HCT116 (cell line): ENCODE measurements at regions not wholly inside any gene's neighbourhood (a gene's known extent, or its start where the extent isn't known, plus 50 kb on each side); places are given as distances from the start of the nearest gene placed in this dataset.

Experiments
- ATAC-seq: fragments of 200-7000 bp; cut with Tn5 transposase; 2 replicates; pipeline ENCODE4 v1.9.1; 2020; ENCODE audit warnings: mild to moderate bottlenecking, moderate library complexity
- BruUV-seq: library from RNA; stranded (reverse); fragments of 400-500 nt; replicated peaks from 2 replicates; lab custom pipeline; 2021; lab: Mats Ljungman, UMichigan
- CTCF ChIA-PET: fragments of 300-600 bp; sonication (Branson Sonifier 250); formaldehyde crosslinking; loops from one replicate; lab custom pipeline; 2021; ENCODE audit warnings: antibody characterized with exemption; lab: Charles Lee
- POLR2A ChIA-PET: fragments of 300-600, 350-600 bp; sonication (Branson Sonifier 250); formaldehyde crosslinking; loops from one replicate; lab custom pipeline; 2021; ENCODE audit warnings: antibody characterized with exemption; lab: Charles Lee
- RAD21 ChIA-PET, 2 experiments: fragments of 300-600 bp; sonication (Branson Sonifier 250); formaldehyde crosslinking; loops; one replicate each; lab custom pipeline; 2023; ENCODE audit warnings: low total read pairs in 2 of 2; ENCODE audit not compliant: uncharacterized antibody in 2 of 2, unreplicated experiment in 2 of 2, low non-redundant PET in 1 of 2; lab: Charles Lee
- DNase-seq: peaks from one replicate; pipeline ENCODE4 v3.0.0-alpha.2; 2010; ENCODE audit warnings: low read depth, low spot score
- H2AFZ ChIP-seq: fragments of 200-600 bp; shearing (Covaris generic), sonication (generic); 2 replicates; pipeline ENCODE4 v1.6.1; 2017; ENCODE audit warnings: low read depth, mixed run types, mixed read lengths, antibody characterized with exemption, low read length; ENCODE audit not compliant: poor library complexity, severe bottlenecking
- H3K27ac ChIP-seq: 2 replicates; pipeline ENCODE4 v1.5.1; 2012; ENCODE audit warnings: low read depth, low read length
- H3K27me3 ChIP-seq: fragments of 200-600 bp; sonication (generic); 2 replicates; pipeline ENCODE4 v1.6.1; 2016; ENCODE audit warnings: mixed run types, low read length, mixed read lengths; ENCODE audit not compliant: insufficient read depth
- H3K36me3 ChIP-seq, 2 experiments: fragments of 200-500 bp in 1 of 2; fragments of 200-600 bp in 1 of 2; sonication (Bioruptor generic) in 1 of 2; sonication (generic) in 1 of 2; 2 replicates each; pipeline versions ENCODE4 v1.5.1 to v1.6.1; 2014 to 2016; ENCODE audit warnings: low read length in 2 of 2, inconsistent platforms in 1 of 2, mixed read lengths in 1 of 2, mixed run types in 1 of 2; ENCODE audit not compliant: insufficient read depth in 2 of 2, control insufficient read depth in 1 of 2
- H3K4me1 ChIP-seq, 2 experiments: fragments of 200-600 bp in 1 of 2; sonication (generic) in 1 of 2; 2 replicates each; pipeline versions ENCODE4 v1.5.1 to v1.6.1; 2012 to 2017; ENCODE audit warnings: low read length in 2 of 2, inconsistent platforms in 1 of 2, mild to moderate bottlenecking in 1 of 2, mixed read lengths in 1 of 2, mixed run types in 1 of 2, moderate library complexity in 1 of 2; ENCODE audit not compliant: insufficient read depth in 2 of 2, control insufficient read depth in 1 of 2
- H3K4me2 ChIP-seq: fragments of 200-600 bp; sonication (generic); 2 replicates; pipeline ENCODE4 v1.6.1; 2017; ENCODE audit warnings: mixed run types, low read length, mixed read lengths
- H3K4me3 ChIP-seq, 2 experiments: fragments of 200-600 bp in 1 of 2; sonication (generic) in 1 of 2; replicated peaks in 1 of 2; 2 replicates each; pipeline ENCODE4 v1.5.1; 2011 to 2016; ENCODE audit warnings: low read length in 2 of 2, control low read depth in 1 of 2, low read depth in 1 of 2, mild to moderate bottlenecking in 1 of 2, mixed read lengths in 1 of 2, mixed run types in 1 of 2
- H3K79me2 ChIP-seq: fragments of 200-600 bp; sonication (generic); 2 replicates; pipeline ENCODE4 v1.6.1; 2017; ENCODE audit warnings: mild to moderate bottlenecking, mixed run types, low read length, moderate library complexity, mixed read lengths; ENCODE audit not compliant: insufficient read depth
- H3K9ac ChIP-seq: fragments of 200-600 bp; sonication (generic); 2 replicates; pipeline ENCODE4 v1.6.1; 2016; ENCODE audit warnings: low read length, mixed read lengths
- H3K9me2 ChIP-seq: fragments of 200-600 bp; sonication (generic), shearing (Covaris generic); 2 replicates; pipeline ENCODE4 v1.6.1; 2017; ENCODE audit warnings: mixed run types, mild to moderate bottlenecking, moderate library complexity; ENCODE audit not compliant: insufficient read depth
- H3K9me3 ChIP-seq, 2 experiments: fragments of 200-500 bp in 1 of 2; fragments of 200-600 bp in 1 of 2; sonication (Bioruptor generic) in 1 of 2; sonication (generic) in 1 of 2; 2 replicates each; pipeline ENCODE4 v1.6.1; 2014 to 2017; ENCODE audit warnings: low read length in 2 of 2, mixed read lengths in 2 of 2, inconsistent platforms in 1 of 2, low read depth in 1 of 2, mild to moderate bottlenecking in 1 of 2, mixed run types in 1 of 2, moderate library complexity in 1 of 2; ENCODE audit not compliant: control insufficient read depth in 1 of 2, insufficient read depth in 1 of 2
- H4K20me1 ChIP-seq: fragments of 200-600 bp; sonication (generic), shearing (Covaris generic); 2 replicates; pipeline ENCODE4 v1.6.1; 2017; ENCODE audit warnings: mixed run types, mild to moderate bottlenecking, moderate library complexity; ENCODE audit not compliant: insufficient read depth
- ATF3 ChIP-seq: IDR thresholded peaks from 2 replicates; pipeline ENCODE4 v1.6.1; 2012
- EGR1 ChIP-seq: IDR thresholded peaks from 2 replicates; pipeline ENCODE4 v1.6.1; 2012; ENCODE audit warnings: low read depth
- ELF1 ChIP-seq: IDR thresholded peaks from 2 replicates; pipeline ENCODE4 v1.6.1; 2012; ENCODE audit warnings: low read depth, borderline replicate concordance
- EZH2 ChIP-seq: fragments of 200-600 bp; sonication (generic); IDR thresholded peaks from 2 replicates; pipeline ENCODE4 v1.6.1; 2017; ENCODE audit warnings: antibody characterized with exemption, mixed run types
- EZH2phosphoT487 ChIP-seq: fragments of 200-600 bp; IDR thresholded peaks from 2 replicates; pipeline ENCODE4 v1.6.1; 2018; ENCODE audit warnings: antibody characterized with exemption, borderline replicate concordance
- MAX ChIP-seq: IDR thresholded peaks from 2 replicates; pipeline ENCODE4 v1.6.1; 2012
- POLR2A ChIP-seq: IDR thresholded peaks from 2 replicates; pipeline ENCODE4 v1.7.0; 2011; ENCODE audit warnings: borderline replicate concordance; ENCODE audit not compliant: insufficient read depth, insufficient read length; ENCODE audit errors: extremely low read depth
- POLR2AphosphoS5 ChIP-seq: IDR thresholded peaks from 2 replicates; pipeline ENCODE4 v1.6.1; 2011; ENCODE audit warnings: mild to moderate bottlenecking, low read depth, low read length, moderate library complexity
- REST ChIP-seq: IDR thresholded peaks from 2 replicates; pipeline ENCODE4 v1.6.1; 2012; ENCODE audit warnings: low read depth
- SP1 ChIP-seq: IDR thresholded peaks from 2 replicates; pipeline ENCODE4 v1.6.1; 2012; ENCODE audit warnings: low read depth
- SRF ChIP-seq: IDR thresholded peaks from 2 replicates; pipeline ENCODE4 v1.6.1; 2012; ENCODE audit warnings: low read depth
- TCF7L2 ChIP-seq: IDR thresholded peaks from 2 replicates; pipeline ENCODE4 v1.7.0; 2011; ENCODE audit warnings: borderline replicate concordance, inconsistent platforms; ENCODE audit not compliant: insufficient read depth, insufficient read length; ENCODE audit errors: extremely low read depth
- ZFX ChIP-seq: fragments of 450-650 bp; IDR thresholded peaks from 2 replicates; pipeline ENCODE4 v1.6.1; 2017
- intact Hi-C: fragments of 100-400 bp; cut with micrococcal nuclease; formaldehyde crosslinking; loops from 2 replicates; pipeline ENCODE4 v1.10.0; 2022

- no peak overlapping the region for H2AFZ ChIP-seq
- no peak for TF ChIP-seq EGR1
- no peak for TF ChIP-seq ATF3
- TF ChIP-seq POLR2AphosphoS5 = no peak
- TF ChIP-seq REST = no peak
- TF ChIP-seq, all 23 proteins: peak for 0
- ChIA-PET POLR2A (no interaction called here), RAD21 (no interaction called here), CTCF (no interaction called here)
- no peaks in the 10 kb centered on the region for H3K27me3 ChIP-seq
- ATAC-seq = no peak
- peaks cover 9 to 10% of the 10 kb centered on the region in 2 experiments; a peak in 2 of 4 replicates for H3K9me3 ChIP-seq
- DNase-seq = no peak
- H3K4me3 ChIP-seq = no peak overlapping the region
- no peaks in the 10 kb centered on the region for H3K9me2 ChIP-seq
- no peak overlapping the region for H3K27ac ChIP-seq
- H3K36me3 ChIP-seq = no peaks in the 10 kb centered on the region
- H3K4me1 ChIP-seq = no peaks in the 10 kb centered on the region
- no peak overlapping the region for H3K9ac ChIP-seq
- intact Hi-C loops = no loop called here
- BruUV-seq = no TSS peak
- H4K20me1 ChIP-seq = no peaks in the 10 kb centered on the region
- H3K4me2 ChIP-seq = no peak overlapping the region
- H3K79me2 ChIP-seq = no peaks in the 10 kb centered on the region
These were observed 411.8 kb downstream of the CDH10 start for GRCh38 chr5:24232929-24233498.

GRCh38 chr5:24235946-24236345 lies 408.8 kb downstream of the CDH10 start:
- ATAC-seq (no peak), DNase-seq (no peak)
- Histone ChIP-seq H3K9me3 (peaks cover 0 to 4% of the 10 kb centered on the region in 2 experiments; a peak in 2 of 4 replicates), H3K36me3 (no peaks in the 10 kb centered on the region), H3K4me2 (no peak overlapping the region), H3K9ac (no peak overlapping the region), H4K20me1 (no peaks in the 10 kb centered on the region), H3K27me3 (no peaks in the 10 kb centered on the region), H3K4me1 (no peaks in the 10 kb centered on the region)
- CTCF ChIA-PET = no interaction called here
- BruUV-seq = no TSS peak
- no peak for TF ChIP-seq EZH2phosphoT487
- TF ChIP-seq POLR2A = no peak
- no peak for TF ChIP-seq MAX
- TF ChIP-seq ELF1 = no peak
- TF ChIP-seq POLR2AphosphoS5 = no peak
- no peak for TF ChIP-seq REST
- TF ChIP-seq SP1 = no peak
- TF ChIP-seq ZFX = no peak
- TF ChIP-seq EZH2 = no peak
- TF ChIP-seq TCF7L2 = no peak
- TF ChIP-seq SRF = no peak
- TF ChIP-seq, all 23 proteins: peak for 0
- RAD21 ChIA-PET = no interaction called here
- intact Hi-C loops = no loop called here
- POLR2A ChIA-PET = no interaction called here
- Histone ChIP-seq H3K4me3 (no peak overlapping the region), H3K27ac (no peak overlapping the region), H2AFZ (no peak overlapping the region), H3K9me2 (no peaks in the 10 kb centered on the region), H3K79me2 (no peaks in the 10 kb centered on the region)
